ENCODE measurements at regions not wholly inside any gene's neighbourhood (a gene's known extent, or its start where the extent isn't known, plus 50 kb on each side); places are given as distances from the start of the nearest gene placed in this dataset.

DNA sequence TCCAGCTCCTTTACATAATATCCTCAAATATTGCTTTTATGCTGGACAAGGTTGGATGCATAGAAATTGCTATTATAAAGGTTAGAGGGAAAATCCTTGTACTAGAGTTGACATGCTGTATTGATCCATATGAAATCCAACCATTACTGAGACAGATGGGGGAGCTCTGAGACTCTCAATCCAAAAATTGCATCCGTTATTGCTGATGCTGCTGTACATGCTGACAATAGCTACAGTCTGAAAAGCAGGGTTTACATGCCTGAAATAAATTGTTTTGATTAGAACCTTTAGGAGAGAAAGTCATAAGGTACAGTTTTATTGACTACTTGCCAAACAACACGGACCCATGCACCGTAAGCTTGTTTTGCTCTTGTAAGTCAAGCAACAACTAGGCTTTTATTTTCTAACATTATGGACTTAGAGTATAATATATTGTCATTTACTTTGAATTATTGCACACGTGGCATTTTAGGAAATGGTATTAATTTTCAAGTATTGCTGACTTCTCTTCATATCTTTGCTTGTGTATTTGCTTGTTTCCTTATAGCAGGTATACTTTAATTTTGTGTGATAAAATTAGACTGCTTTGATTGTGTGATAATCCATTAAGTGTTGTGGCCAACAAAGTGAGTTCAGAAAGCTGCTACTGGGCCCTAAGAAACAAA is 1365.2 kb downstream of the STIM2 start:
- Histone ChIP-seq H3K36me3 (ENCODE audit: control insufficient read depth in 2 of 3, insufficient read depth in 3 of 3, low read length in 3 of 3) (no peaks in the 10 kb centered on the region), H3K27me3 (ENCODE audit: control insufficient read depth, insufficient read depth, low read length) (no peaks in the 10 kb centered on the region), H3K9ac (ENCODE audit: low read length in 3 of 3) (no peak overlapping the region), H3K4me1 (ENCODE audit: control insufficient read depth in 2 of 3, insufficient read depth in 2 of 3, low read depth in 1 of 3, low read length in 3 of 3) (no peaks in the 10 kb centered on the region), H3K9me3 (ENCODE audit: control insufficient read depth in 2 of 3, insufficient read depth in 1 of 3, low read length in 3 of 3) (no peaks in the 10 kb centered on the region), H3K4me3 (ENCODE audit: low read length in 3 of 3) (no peak overlapping the region), H3K27ac (ENCODE audit: low read depth in 2 of 2, low read length in 2 of 2) (no peak overlapping the region)
- FAIRE-seq: no peak
- DNase-seq: no peak
- TF ChIP-seq, protein P1, sequence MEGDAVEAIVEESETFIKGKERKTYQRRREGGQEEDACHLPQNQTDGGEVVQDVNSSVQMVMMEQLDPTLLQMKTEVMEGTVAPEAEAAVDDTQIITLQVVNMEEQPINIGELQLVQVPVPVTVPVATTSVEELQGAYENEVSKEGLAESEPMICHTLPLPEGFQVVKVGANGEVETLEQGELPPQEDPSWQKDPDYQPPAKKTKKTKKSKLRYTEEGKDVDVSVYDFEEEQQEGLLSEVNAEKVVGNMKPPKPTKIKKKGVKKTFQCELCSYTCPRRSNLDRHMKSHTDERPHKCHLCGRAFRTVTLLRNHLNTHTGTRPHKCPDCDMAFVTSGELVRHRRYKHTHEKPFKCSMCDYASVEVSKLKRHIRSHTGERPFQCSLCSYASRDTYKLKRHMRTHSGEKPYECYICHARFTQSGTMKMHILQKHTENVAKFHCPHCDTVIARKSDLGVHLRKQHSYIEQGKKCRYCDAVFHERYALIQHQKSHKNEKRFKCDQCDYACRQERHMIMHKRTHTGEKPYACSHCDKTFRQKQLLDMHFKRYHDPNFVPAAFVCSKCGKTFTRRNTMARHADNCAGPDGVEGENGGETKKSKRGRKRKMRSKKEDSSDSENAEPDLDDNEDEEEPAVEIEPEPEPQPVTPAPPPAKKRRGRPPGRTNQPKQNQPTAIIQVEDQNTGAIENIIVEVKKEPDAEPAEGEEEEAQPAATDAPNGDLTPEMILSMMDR (IDR thresholded peaks at IDR 0.05; ENCODE audit: borderline replicate concordance, extremely low read depth, insufficient read depth): no peak
- intact Hi-C loops (cut with DNase I): no loop called here

DNA sequence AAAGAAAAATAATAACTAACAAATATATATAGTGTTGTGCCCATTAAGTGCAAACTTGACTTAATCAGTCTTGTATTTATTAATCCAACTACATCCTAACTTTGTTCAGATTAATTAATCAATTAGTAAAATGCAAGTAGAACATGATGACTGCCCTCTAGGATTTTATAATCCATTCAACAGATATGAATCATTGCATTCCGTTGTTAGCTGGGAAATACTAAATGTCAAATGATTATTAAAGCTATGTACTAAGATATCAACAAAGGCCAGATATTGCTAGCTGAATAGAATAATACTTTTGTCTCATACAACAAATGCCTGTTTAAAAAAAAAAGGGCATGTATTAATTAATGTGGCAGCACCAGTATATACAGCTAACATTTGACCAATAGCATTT is 1366.3 kb downstream of the STIM2 start:
- DNase-seq (no peak), FAIRE-seq (no peak)
- Histone ChIP-seq H3K36me3 (ENCODE audit: control insufficient read depth in 2 of 3, insufficient read depth in 3 of 3, low read length in 3 of 3) (no peaks in the 10 kb centered on the region), H3K27ac (ENCODE audit: low read depth in 2 of 2, low read length in 2 of 2) (no peak overlapping the region), H3K9ac (ENCODE audit: low read length in 3 of 3) (no peak overlapping the region), H3K4me3 (ENCODE audit: low read length in 3 of 3) (no peak overlapping the region), H3K4me1 (ENCODE audit: control insufficient read depth in 2 of 3, insufficient read depth in 2 of 3, low read depth in 1 of 3, low read length in 3 of 3) (no peaks in the 10 kb centered on the region), H3K9me3 (ENCODE audit: control insufficient read depth in 2 of 3, insufficient read depth in 1 of 3, low read length in 3 of 3) (no peaks in the 10 kb centered on the region), H3K27me3 (ENCODE audit: control insufficient read depth, insufficient read depth, low read length) (no peaks in the 10 kb centered on the region)
- TF ChIP-seq, protein P1 (IDR thresholded peaks at IDR 0.05; ENCODE audit: borderline replicate concordance, extremely low read depth, insufficient read depth): no peak
- intact Hi-C loops (cut with DNase I): no loop called here

DNA sequence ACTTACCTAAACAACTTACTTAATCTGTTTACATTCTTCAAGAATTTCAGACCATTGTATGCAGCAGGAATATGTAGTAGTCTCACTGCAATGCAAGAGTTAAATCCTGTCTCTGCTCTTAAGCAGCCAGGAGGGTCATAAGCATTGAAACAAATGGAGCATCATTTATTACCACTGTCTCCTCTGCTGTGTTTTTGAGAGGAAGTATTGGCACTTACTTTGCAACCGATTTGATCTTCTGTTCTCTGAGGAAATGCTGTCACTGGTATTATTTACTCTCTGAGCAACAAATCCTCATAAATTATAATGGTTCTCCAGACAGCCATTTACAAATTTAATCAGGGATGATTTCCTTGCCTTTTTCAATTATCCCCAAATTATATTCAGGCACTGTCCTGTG is 1367.1 kb downstream of the STIM2 start:
- TF ChIP-seq, protein P1 (IDR thresholded peaks at IDR 0.05; ENCODE audit: borderline replicate concordance, extremely low read depth, insufficient read depth): no peak
- intact Hi-C loops (cut with DNase I): no loop called here
- Histone ChIP-seq H3K4me3 (ENCODE audit: low read length in 3 of 3) (no peak overlapping the region), H3K9ac (ENCODE audit: low read length in 3 of 3) (no peak overlapping the region), H3K27ac (ENCODE audit: low read depth in 2 of 2, low read length in 2 of 2) (no peak overlapping the region), H3K4me1 (ENCODE audit: control insufficient read depth in 2 of 3, insufficient read depth in 2 of 3, low read depth in 1 of 3, low read length in 3 of 3) (no peaks in the 10 kb centered on the region), H3K9me3 (ENCODE audit: control insufficient read depth in 2 of 3, insufficient read depth in 1 of 3, low read length in 3 of 3) (no peaks in the 10 kb centered on the region), H3K27me3 (ENCODE audit: control insufficient read depth, insufficient read depth, low read length) (no peaks in the 10 kb centered on the region), H3K36me3 (ENCODE audit: control insufficient read depth in 2 of 3, insufficient read depth in 3 of 3, low read length in 3 of 3) (no peaks in the 10 kb centered on the region)
- no peak for DNase-seq
- no peak for FAIRE-seq
